Fibroblast of skin of left biceps (primary cell): ENCODE measurements at regions not wholly inside any gene's neighbourhood (a gene's known extent, or its start where the extent isn't known, plus 50 kb on each side); places are given as distances from the start of the nearest gene placed in this dataset.

Experiments
- DNase-seq, 2 experiments: peaks; one replicate each; pipeline ENCODE4 v3.0.0-alpha.2; 2013; ENCODE audit warnings: low read depth in 2 of 2

- DNase-seq, result no peak
These were observed 382.2 kb upstream of the IGFBP7 start for GRCh38 chr4:57492251-57492878.

GRCh38 chr4:57491388-57491787, 381.2 kb upstream of the IGFBP7 start:
- no peak for DNase-seq

- no peak for DNase-seq
These were observed 380.5 kb upstream of the IGFBP7 start for GRCh38 chr4:57490520-57491255.

GRCh38 chr4:57488366-57489162, 378.4 kb upstream of the IGFBP7 start:
- no peak for DNase-seq

GRCh38 chr4:57475424-57475823, 365.2 kb upstream of the IGFBP7 start:
- DNase-seq, result no peak

- DNase-seq, result no peak
These were observed 355.3 kb upstream of the IGFBP7 start for GRCh38 chr4:57465321-57466056.

- no peak for DNase-seq
These were observed 352.7 kb upstream of the IGFBP7 start for GRCh38 chr4:57462843-57463242.

- no peak for DNase-seq
These were observed 350.8 kb upstream of the IGFBP7 start for GRCh38 chr4:57460967-57461366.

- no peak for DNase-seq
These were observed 338.7 kb upstream of the IGFBP7 start for GRCh38 chr4:57448901-57449300.

- DNase-seq, result no peak
These were observed 338.3 kb upstream of the IGFBP7 start for GRCh38 chr4:57448452-57448851.

GRCh38 chr4:57446266-57446665, 336.1 kb upstream of the IGFBP7 start:
- DNase-seq, result no peak

GRCh38 chr4:57445686-57446085, 335.5 kb upstream of the IGFBP7 start:
- DNase-seq, result no peak

GRCh38 chr4:57444671-57445070, 334.5 kb upstream of the IGFBP7 start:
- DNase-seq, result no peak

- DNase-seq, result no peak
These were observed 333.6 kb upstream of the IGFBP7 start for GRCh38 chr4:57443787-57444186.

- no peak for DNase-seq
These were observed 333.1 kb upstream of the IGFBP7 start for GRCh38 chr4:57443308-57443707.

GRCh38 chr4:57442831-57443291, 332.7 kb upstream of the IGFBP7 start:
- no peak for DNase-seq

GRCh38 chr4:57442241-57442640, 332.1 kb upstream of the IGFBP7 start:
- no peak for DNase-seq

- DNase-seq, result no peak
These were observed 327.5 kb upstream of the IGFBP7 start for GRCh38 chr4:57437649-57438048.

GRCh38 chr4:57435300-57435699, 325.1 kb upstream of the IGFBP7 start:
- DNase-seq, result no peak

GRCh38 chr4:57430726-57431125, 320.5 kb upstream of the IGFBP7 start:
- DNase-seq, result no peak

GRCh38 chr4:57426779-57427395, 316.7 kb upstream of the IGFBP7 start:
- peak; percentile 9 to 12 for DNase-seq
